DND-41 (cell line): ENCODE measurements at regions not wholly inside any gene's neighbourhood (a gene's known extent, or its start where the extent isn't known, plus 50 kb on each side); places are given as distances from the start of the nearest gene placed in this dataset.

Experiments used
- CTCF ChIP-seq: IDR thresholded peaks from 2 replicates; pipeline ENCODE4 v1.5.1; 2012; ENCODE audit warnings: borderline replicate concordance, low read length, moderate library complexity, mild to moderate bottlenecking; ENCODE audit not compliant: poor library complexity, severe bottlenecking; ENCODE audit errors: extremely low read depth
- EZH2 ChIP-seq: IDR thresholded peaks from 3 replicates; pipeline ENCODE4 v1.6.1; 2012; ENCODE audit warnings: borderline replicate concordance, low read depth, mild to moderate bottlenecking, moderate library complexity, low read length, inconsistent platforms; ENCODE audit not compliant: severe bottlenecking

GRCh38 chr21:16407403-16408240 lies 677.8 kb downstream of the USP25 start:
- TF ChIP-seq EZH2 (no peak), CTCF (no peak)
